SU-DHL-6 (cell line): ENCODE measurements at regions not wholly inside any gene's neighbourhood (a gene's known extent, or its start where the extent isn't known, plus 50 kb on each side); places are given as distances from the start of the nearest gene placed in this dataset.

Source experiments
- H2AFZ ChIP-seq: fragments of 200-600 bp; sonication (generic); 2 replicates; pipeline ENCODE4 v1.6.1; 2014; ENCODE audit warnings: low read depth, mild to moderate bottlenecking, moderate library complexity, mixed read lengths, antibody characterized with exemption, low read length; ENCODE audit not compliant: severe bottlenecking
- H3F3A ChIP-seq: fragments of 200-600 bp; shearing (Covaris generic); 2 replicates; pipeline ENCODE4 v1.6.0; 2016; ENCODE audit warnings: antibody characterized with exemption, mild to moderate bottlenecking; ENCODE audit not compliant: insufficient read depth
- H3K27ac ChIP-seq: fragments of 200-600 bp; sonication (generic); 2 replicates; pipeline ENCODE4 v1.5.1; 2016; ENCODE audit warnings: low read depth, mild to moderate bottlenecking, low read length, moderate library complexity, mixed read lengths
- H3K27me3 ChIP-seq: fragments of 200-600 bp; sonication (generic), shearing (Covaris generic); 2 replicates; pipeline ENCODE4 v1.6.0; 2014; ENCODE audit warnings: mild to moderate bottlenecking, low read length
- H3K36me3 ChIP-seq: fragments of 200-600 bp; sonication (generic); 2 replicates; pipeline ENCODE4 v1.6.1; 2014; ENCODE audit warnings: mild to moderate bottlenecking, low read length, mixed read lengths
- H3K4me2 ChIP-seq: fragments of 300-600, 200-600 bp; shearing (Covaris generic), sonication (generic); 2 replicates; pipeline ENCODE4 v1.6.0; 2014; ENCODE audit warnings: low read length, low read depth, mild to moderate bottlenecking; ENCODE audit not compliant: poor library complexity, severe bottlenecking
- H3K4me3 ChIP-seq: fragments of 200-600 bp; sonication (generic); 2 replicates; pipeline ENCODE4 v1.5.1; 2014; ENCODE audit warnings: antibody characterized with exemption, low read length, mild to moderate bottlenecking, mixed read lengths; ENCODE audit not compliant: insufficient read depth, poor library complexity, severe bottlenecking
- H3K79me2 ChIP-seq: fragments of 200-600 bp; sonication (generic); 2 replicates; pipeline ENCODE4 v1.6.1; 2014; ENCODE audit warnings: mild to moderate bottlenecking, low read length, moderate library complexity; ENCODE audit not compliant: insufficient read depth
- H3K9ac ChIP-seq: fragments of 200-600 bp; sonication (generic); 2 replicates; pipeline ENCODE4 v1.7.0; 2014; ENCODE audit warnings: mild to moderate bottlenecking, low read length
- H3K9me2 ChIP-seq: fragments of 200-600 bp; sonication (generic); replicated peaks from 2 replicates; pipeline ENCODE4 v1.6.1; 2014; ENCODE audit warnings: low read length; ENCODE audit not compliant: insufficient read depth
- H3K9me3 ChIP-seq: fragments of 200-600 bp; sonication (generic); 2 replicates; pipeline ENCODE4 v1.6.1; 2014; ENCODE audit warnings: low read length, mixed read lengths; ENCODE audit not compliant: insufficient read depth
- H4K20me1 ChIP-seq: fragments of 200-600 bp; sonication (generic); 2 replicates; pipeline ENCODE4 v1.6.1; 2014; ENCODE audit warnings: low read depth, mild to moderate bottlenecking, antibody characterized with exemption, low read length, moderate library complexity, mixed read lengths
- EZH2phosphoT487 ChIP-seq: fragments of 200-600 bp; sonication (generic), shearing (Covaris generic); conservative IDR thresholded peaks from 2 replicates; pipeline ENCODE4 v1.6.1; 2018; ENCODE audit warnings: mild to moderate bottlenecking, antibody characterized with exemption, low read length, moderate library complexity, mixed read lengths
- TF ChIP-seq, protein P1 (sequence below): fragments of 200-600 bp; sonication (generic); IDR thresholded peaks from one replicate; pipeline ENCODE4 v1.5.1; 2017; ENCODE audit warnings: antibody characterized with exemption, mild to moderate bottlenecking, low read length, moderate library complexity; ENCODE audit not compliant: insufficient read depth, poor library complexity, severe bottlenecking

GRCh38 chr12:19700969-19701368, 261.7 kb downstream of the AEBP2 start:
- no peak for TF ChIP-seq EZH2phosphoT487
- TF ChIP-seq, protein P1, sequence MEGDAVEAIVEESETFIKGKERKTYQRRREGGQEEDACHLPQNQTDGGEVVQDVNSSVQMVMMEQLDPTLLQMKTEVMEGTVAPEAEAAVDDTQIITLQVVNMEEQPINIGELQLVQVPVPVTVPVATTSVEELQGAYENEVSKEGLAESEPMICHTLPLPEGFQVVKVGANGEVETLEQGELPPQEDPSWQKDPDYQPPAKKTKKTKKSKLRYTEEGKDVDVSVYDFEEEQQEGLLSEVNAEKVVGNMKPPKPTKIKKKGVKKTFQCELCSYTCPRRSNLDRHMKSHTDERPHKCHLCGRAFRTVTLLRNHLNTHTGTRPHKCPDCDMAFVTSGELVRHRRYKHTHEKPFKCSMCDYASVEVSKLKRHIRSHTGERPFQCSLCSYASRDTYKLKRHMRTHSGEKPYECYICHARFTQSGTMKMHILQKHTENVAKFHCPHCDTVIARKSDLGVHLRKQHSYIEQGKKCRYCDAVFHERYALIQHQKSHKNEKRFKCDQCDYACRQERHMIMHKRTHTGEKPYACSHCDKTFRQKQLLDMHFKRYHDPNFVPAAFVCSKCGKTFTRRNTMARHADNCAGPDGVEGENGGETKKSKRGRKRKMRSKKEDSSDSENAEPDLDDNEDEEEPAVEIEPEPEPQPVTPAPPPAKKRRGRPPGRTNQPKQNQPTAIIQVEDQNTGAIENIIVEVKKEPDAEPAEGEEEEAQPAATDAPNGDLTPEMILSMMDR: no peak
- H3K36me3 ChIP-seq: no peaks in the 10 kb centered on the region
- H3K4me3 ChIP-seq: no peak overlapping the region
- H3K9me2 ChIP-seq: no peaks in the 10 kb centered on the region
- no peak overlapping the region for H2AFZ ChIP-seq
- no peak overlapping the region for H3K9ac ChIP-seq
- H4K20me1 ChIP-seq: no peaks in the 10 kb centered on the region
- H3K9me3 ChIP-seq: no peaks in the 10 kb centered on the region
- H3K79me2 ChIP-seq: no peaks in the 10 kb centered on the region
- H3K27me3 ChIP-seq: no peaks in the 10 kb centered on the region
- H3F3A ChIP-seq: no peaks in the 10 kb centered on the region
- H3K4me2 ChIP-seq: no peak overlapping the region
- H3K27ac ChIP-seq: no peak overlapping the region

GRCh38 chr12:19704966-19705365, 265.7 kb downstream of the AEBP2 start:
- Histone ChIP-seq H3K79me2 (no peaks in the 10 kb centered on the region), H3F3A (no peaks in the 10 kb centered on the region), H3K9ac (no peak overlapping the region), H3K4me2 (no peak overlapping the region), H3K36me3 (no peaks in the 10 kb centered on the region), H3K9me2 (no peaks in the 10 kb centered on the region), H3K27me3 (no peaks in the 10 kb centered on the region), H3K9me3 (no peaks in the 10 kb centered on the region), H3K4me3 (no peak overlapping the region), H3K27ac (no peak overlapping the region), H2AFZ (no peak overlapping the region), H4K20me1 (no peaks in the 10 kb centered on the region)
- TF ChIP-seq EZH2phosphoT487: no peak
- TF ChIP-seq, protein P1: no peak

DNA sequence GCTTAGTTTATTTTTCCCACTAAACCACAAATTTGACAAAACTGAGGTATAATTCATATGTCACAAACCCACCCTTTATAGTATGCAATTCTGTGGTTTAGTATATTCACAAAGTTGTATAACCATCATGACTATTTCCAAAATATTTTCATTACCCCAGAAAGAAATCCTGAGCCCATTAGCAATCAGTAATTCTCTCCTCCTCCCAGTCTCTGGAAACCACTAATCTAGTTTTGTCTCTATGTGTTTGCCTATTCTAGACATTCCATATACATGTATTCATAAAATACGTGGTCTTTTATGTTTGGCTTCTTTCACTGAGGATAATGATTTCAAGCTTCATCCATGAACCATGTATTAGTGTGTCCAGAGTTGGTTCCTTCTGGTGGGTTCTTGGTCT, 267.6 kb downstream of the AEBP2 start:
- H3K27ac ChIP-seq: no peak overlapping the region
- H3K9ac ChIP-seq: no peak overlapping the region
- H3K79me2 ChIP-seq: no peaks in the 10 kb centered on the region
- no peak overlapping the region for H2AFZ ChIP-seq
- H3K4me2 ChIP-seq: no peak overlapping the region
- no peaks in the 10 kb centered on the region for H4K20me1 ChIP-seq
- no peak overlapping the region for H3K4me3 ChIP-seq
- H3F3A ChIP-seq: no peaks in the 10 kb centered on the region
- no peaks in the 10 kb centered on the region for H3K9me3 ChIP-seq
- no peaks in the 10 kb centered on the region for H3K27me3 ChIP-seq
- TF ChIP-seq, protein P1: no peak
- no peak for TF ChIP-seq EZH2phosphoT487
- no peaks in the 10 kb centered on the region for H3K9me2 ChIP-seq
- no peaks in the 10 kb centered on the region for H3K36me3 ChIP-seq
